Activated CD4-positive, alpha-beta T cell treated with anti-CD3 and anti-CD28 coated beads, Interleukin-2, amount 50 U/mL, for 24 hours (primary cell): ENCODE measurements at regions not wholly inside any gene's neighbourhood (a gene's known extent, or its start where the extent isn't known, plus 50 kb on each side); places are given as distances from the start of the nearest gene placed in this dataset.
"Not testable (repeated sequence)": the region's sequence is repeated elsewhere in the genome, so short reads cannot be mapped to it uniquely, and the experiment has no call there.

Experiments
- DNase-seq, 2 donors: peaks; one replicate each; pipeline ENCODE4 v3.0.0-alpha.2; 2020; ENCODE audit warnings: low read depth in 1 of 2, low spot score in 1 of 2

- DNase-seq, result not testable (repeated sequence)
These were observed 100.6 kb upstream of the GATA6 start for GRCh38 chr18:22068784-22069183.

GRCh38 chr18:22069916-22070315 lies 99.5 kb upstream of the GATA6 start:
- no peak for DNase-seq

GRCh38 chr18:22073411-22073810 lies 96.0 kb upstream of the GATA6 start:
- DNase-seq, result no peak

GRCh38 chr18:22074282-22075070 lies 94.9 kb upstream of the GATA6 start:
- no peak for DNase-seq

- DNase-seq, result no peak
These were observed 89.4 kb upstream of the GATA6 start for GRCh38 chr18:22080035-22080434.

GRCh38 chr18:22082408-22082807 lies 87.0 kb upstream of the GATA6 start:
- DNase-seq, result no peak

GRCh38 chr18:22084547-22084946 lies 84.8 kb upstream of the GATA6 start:
- DNase-seq, result no peak

GRCh38 chr18:22086973-22087372 lies 82.4 kb upstream of the GATA6 start:
- no peak for DNase-seq

- DNase-seq, result no peak
These were observed 81.4 kb upstream of the GATA6 start for GRCh38 chr18:22088029-22088428.

- DNase-seq, result no peak
These were observed 80.3 kb upstream of the GATA6 start for GRCh38 chr18:22088996-22089640.

GRCh38 chr18:22091341-22091740 lies 78.0 kb upstream of the GATA6 start:
- DNase-seq, result no peak

- no peak for DNase-seq
These were observed 75.5 kb upstream of the GATA6 start for GRCh38 chr18:22093731-22094357.

GRCh38 chr18:22094358-22094734 lies 75.0 kb upstream of the GATA6 start:
- no peak for DNase-seq

- DNase-seq, result no peak
These were observed 70.8 kb upstream of the GATA6 start for GRCh38 chr18:22098563-22098989.

- DNase-seq, result no peak
These were observed 69.5 kb upstream of the GATA6 start for GRCh38 chr18:22099925-22100324.

- no peak for DNase-seq
These were observed 67.7 kb upstream of the GATA6 start for GRCh38 chr18:22101731-22102130.

- no peak for DNase-seq
These were observed 66.3 kb upstream of the GATA6 start for GRCh38 chr18:22102953-22103646.

GRCh38 chr18:22103647-22104031 lies 65.8 kb upstream of the GATA6 start:
- DNase-seq, result no peak

GRCh38 chr18:22106536-22107292 lies 62.7 kb upstream of the GATA6 start:
- DNase-seq, result no peak

- no peak for DNase-seq
These were observed 60.7 kb upstream of the GATA6 start for GRCh38 chr18:22108674-22109073.

- no peak for DNase-seq
These were observed 59.9 kb upstream of the GATA6 start for GRCh38 chr18:22109535-22109934.
